Transverse colon (tissue), 4 donors: ENCODE measurements at regions not wholly inside any gene's neighbourhood (a gene's known extent, or its start where the extent isn't known, plus 50 kb on each side); places are given as distances from the start of the nearest gene placed in this dataset.

ENCODE experiments used
- DNase-seq: peaks from one replicate; pipeline ENCODE4 v3.0.0-alpha.2; 2019
- H3K27ac ChIP-seq, 4 donors: fragments of 200-600 bp; sonication (generic); 2 replicates each; pipeline ENCODE4 v1.5.1; 2016 to 2018; ENCODE audit warnings: inconsistent platforms in 4 of 4
- H3K27me3 ChIP-seq: fragments of 200-600 bp; sonication (generic); 2 replicates; pipeline ENCODE4 v1.5.1; 2017; ENCODE audit warnings: inconsistent platforms
- H3K36me3 ChIP-seq, 4 donors: fragments of 200-600 bp; sonication (generic); 2 replicates each; pipeline ENCODE4 v1.5.1; 2017 to 2019; ENCODE audit warnings: inconsistent platforms in 4 of 4
- H3K4me1 ChIP-seq, 4 donors: fragments of 200-600 bp; sonication (generic); 2 replicates each; pipeline ENCODE4 v1.5.1; 2017 to 2020; ENCODE audit warnings: inconsistent platforms in 4 of 4
- H3K4me3 ChIP-seq, 4 donors: fragments of 200-600 bp; sonication (generic); 1 replicate in 1 of 4; 2 replicates in 3 of 4; pipeline versions ENCODE4 v1.5.1 to v1.6.1; 2017 to 2019; ENCODE audit warnings: inconsistent platforms in 4 of 4
- H3K9me3 ChIP-seq, 2 donors: fragments of 200-600 bp; sonication (generic); 2 replicates each; pipeline ENCODE4 v1.5.1; 2017 to 2019; ENCODE audit warnings: inconsistent platforms in 2 of 2
- EP300 ChIP-seq: sonication (generic); formaldehyde crosslinking; IDR thresholded peaks from one replicate; pipeline ENCODE4 v1.6.1; 2017; ENCODE audit warnings: antibody characterized with exemption, low read depth
- POLR2A ChIP-seq: fragments of 450-650 bp; IDR thresholded peaks from one replicate; pipeline ENCODE4 v1.6.1; 2016; ENCODE audit warnings: antibody characterized with exemption, mild to moderate bottlenecking, moderate library complexity
- POLR2AphosphoS5 ChIP-seq, 3 donors: sonication (generic); formaldehyde crosslinking; IDR thresholded peaks; one replicate each; pipeline ENCODE4 v1.6.1; 2016; ENCODE audit warnings: antibody characterized with exemption in 3 of 3
- WGBS, 2 donors: methylation state at CpG; one replicate each; pipeline ENCODE4 v1.1.5; 2018; ENCODE audit warnings: low coverage in 1 of 2; 5-methylcytosine and 5-hydroxymethylcytosine counted together
- in situ Hi-C, 4 donors: fragments of 200-750 bp; cut with MboI; loops; one replicate each; pipeline versions ENCODE4 v1.15.0 to v1.15.1; 2017; ENCODE audit warnings: low sequenced_read_pairs in 3 of 4, low pct_ligation_motif_present in 1 of 4, low pct_unique_long_range_greater_than_20kb in 1 of 4
- intact Hi-C: fragments of 100-400 bp; cut with DNase I; formaldehyde crosslinking; loops from one replicate; pipeline ENCODE4 v1.15.1; 2023; ENCODE audit warnings: low total_unique reads
- TF ChIP-seq, protein P1 (sequence below), 5 experiments: fragments of 200-600 bp in 3 of 5; fragments of 450-650 bp in 2 of 5; sonication (generic) in 3 of 5; IDR thresholded peaks; 1 replicate in 2 of 5; 2 replicates in 3 of 5; pipeline ENCODE4 v1.5.1; 2016 to 2017; ENCODE audit warnings: antibody characterized with exemption in 5 of 5, inconsistent platforms in 3 of 5, mild to moderate bottlenecking in 2 of 5, moderate library complexity in 1 of 5

DNA sequence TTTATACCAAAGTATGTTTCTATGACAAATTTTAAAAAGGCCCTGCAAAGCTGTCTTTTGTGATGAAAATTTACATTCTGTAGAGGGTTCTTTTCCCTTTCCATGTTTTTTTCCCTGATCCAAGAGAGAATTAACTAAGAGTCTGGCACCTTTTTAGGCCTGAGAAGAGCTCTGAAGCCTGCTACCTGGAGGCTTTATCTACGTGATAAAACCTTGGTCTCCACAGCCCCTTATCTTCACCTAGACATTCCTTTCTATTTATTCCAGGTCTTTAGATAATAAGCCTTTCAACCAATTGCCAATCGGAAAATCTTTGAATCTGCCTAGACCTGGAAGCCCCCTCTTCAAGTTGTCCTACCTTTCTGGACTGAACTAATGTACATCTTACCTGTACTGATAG, 774.1 kb upstream of the LRRTM1 start:
- DNase-seq: no peak
- in situ Hi-C loops (no loop called here), intact Hi-C loops (no loop called here)
- H3K9me3 ChIP-seq: no peaks in the 10 kb centered on the region
- TF ChIP-seq EP300 (no peak), POLR2AphosphoS5 (IDR thresholded peaks at IDR 0.05) (no peak), POLR2A (no peak)
- TF ChIP-seq, protein P1, sequence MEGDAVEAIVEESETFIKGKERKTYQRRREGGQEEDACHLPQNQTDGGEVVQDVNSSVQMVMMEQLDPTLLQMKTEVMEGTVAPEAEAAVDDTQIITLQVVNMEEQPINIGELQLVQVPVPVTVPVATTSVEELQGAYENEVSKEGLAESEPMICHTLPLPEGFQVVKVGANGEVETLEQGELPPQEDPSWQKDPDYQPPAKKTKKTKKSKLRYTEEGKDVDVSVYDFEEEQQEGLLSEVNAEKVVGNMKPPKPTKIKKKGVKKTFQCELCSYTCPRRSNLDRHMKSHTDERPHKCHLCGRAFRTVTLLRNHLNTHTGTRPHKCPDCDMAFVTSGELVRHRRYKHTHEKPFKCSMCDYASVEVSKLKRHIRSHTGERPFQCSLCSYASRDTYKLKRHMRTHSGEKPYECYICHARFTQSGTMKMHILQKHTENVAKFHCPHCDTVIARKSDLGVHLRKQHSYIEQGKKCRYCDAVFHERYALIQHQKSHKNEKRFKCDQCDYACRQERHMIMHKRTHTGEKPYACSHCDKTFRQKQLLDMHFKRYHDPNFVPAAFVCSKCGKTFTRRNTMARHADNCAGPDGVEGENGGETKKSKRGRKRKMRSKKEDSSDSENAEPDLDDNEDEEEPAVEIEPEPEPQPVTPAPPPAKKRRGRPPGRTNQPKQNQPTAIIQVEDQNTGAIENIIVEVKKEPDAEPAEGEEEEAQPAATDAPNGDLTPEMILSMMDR (IDR thresholded peaks at IDR 0.05): no peak
- WGBS, 2 donors: 72 to 81% methylated on average over 2 of the region's 2 CpGs
- no peaks in the 10 kb centered on the region for H3K4me1 ChIP-seq
- H3K4me3 ChIP-seq: no peak overlapping the region
- no peak overlapping the region for H3K27ac ChIP-seq
- no peaks in the 10 kb centered on the region for H3K27me3 ChIP-seq
- H3K36me3 ChIP-seq: no peaks in the 10 kb centered on the region

DNA sequence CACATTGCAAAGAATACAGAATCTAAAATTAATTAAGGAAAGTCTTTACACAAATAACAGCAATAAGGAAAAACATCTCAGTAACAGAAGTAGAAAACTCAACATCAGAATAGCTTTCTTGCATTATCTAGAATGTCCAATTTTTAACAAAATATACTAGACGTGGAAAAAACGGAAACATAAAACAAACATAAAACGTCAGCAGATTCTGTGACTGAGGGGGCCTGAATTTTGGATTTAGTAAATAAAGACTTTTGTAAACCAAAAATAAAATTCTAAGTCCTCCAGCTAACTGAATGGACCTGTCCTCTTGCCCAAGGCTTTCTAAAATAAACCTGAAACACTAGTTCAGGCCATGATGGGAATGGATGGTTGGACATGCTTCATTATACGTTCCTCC, 773.5 kb upstream of the LRRTM1 start:
- Histone ChIP-seq H3K27me3 (no peaks in the 10 kb centered on the region), H3K4me3 (no peak overlapping the region), H3K27ac (no peak overlapping the region), H3K36me3 (no peaks in the 10 kb centered on the region), H3K9me3 (no peaks in the 10 kb centered on the region), H3K4me1 (no peaks in the 10 kb centered on the region)
- no peak for DNase-seq
- WGBS, 2 donors: 69 to 76% methylated on average over 4 of the region's 4 CpGs
- in situ Hi-C loops (no loop called here), intact Hi-C loops (no loop called here)
- TF ChIP-seq EP300 (no peak), POLR2A (no peak), POLR2AphosphoS5 (IDR thresholded peaks at IDR 0.05) (no peak)
- TF ChIP-seq, protein P1 (IDR thresholded peaks at IDR 0.05): no peak

DNA sequence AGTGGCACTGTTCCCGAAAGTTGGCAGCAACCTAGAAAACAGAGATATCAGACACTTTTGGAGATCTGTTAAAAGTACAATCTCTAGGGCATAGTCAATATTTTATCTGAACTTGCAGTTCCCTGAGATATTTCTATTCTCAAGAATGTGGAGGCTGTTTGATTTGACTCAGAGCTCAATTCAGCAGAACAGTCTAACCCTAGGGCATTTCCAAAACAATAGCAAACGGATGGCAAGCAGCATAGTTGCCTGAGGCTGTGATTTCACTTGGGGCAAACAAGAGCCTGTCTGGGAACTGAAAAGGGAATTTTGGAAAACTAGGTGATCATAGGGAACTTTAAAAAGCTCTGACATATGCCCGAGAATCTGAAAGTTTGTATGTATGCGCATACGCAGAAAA, 772.8 kb upstream of the LRRTM1 start:
- Histone ChIP-seq H3K36me3 (no peaks in the 10 kb centered on the region), H3K4me3 (no peak overlapping the region), H3K4me1 (no peaks in the 10 kb centered on the region), H3K27me3 (no peaks in the 10 kb centered on the region), H3K9me3 (no peaks in the 10 kb centered on the region), H3K27ac (no peak overlapping the region)
- in situ Hi-C loops (no loop called here), intact Hi-C loops (no loop called here)
- 79 to 83% methylated on average over 4 to 5 of the region's 5 CpGs for WGBS, 2 donors
- no peak for TF ChIP-seq POLR2A
- no peak for TF ChIP-seq EP300
- TF ChIP-seq POLR2AphosphoS5 (IDR thresholded peaks at IDR 0.05): no peak
- TF ChIP-seq, protein P1 (IDR thresholded peaks at IDR 0.05): no peak
- no peak for DNase-seq

DNA sequence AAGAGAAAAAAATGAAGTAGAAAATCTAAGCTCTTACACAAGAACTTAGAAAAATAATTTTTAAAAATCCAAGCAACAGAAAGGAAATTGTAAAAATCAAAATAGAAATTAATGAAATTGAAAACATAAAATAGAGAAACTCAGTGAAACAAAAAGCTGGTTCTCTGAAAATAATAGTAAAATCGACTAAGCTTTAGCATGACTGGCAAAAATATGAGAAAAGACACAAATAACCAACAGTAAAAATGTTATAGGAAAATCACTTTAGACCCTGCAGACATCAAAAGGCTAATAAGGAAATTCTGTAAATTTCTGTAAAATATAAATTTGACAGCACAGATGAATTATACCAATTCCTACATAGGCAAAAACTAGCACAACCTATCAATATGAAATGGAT, 768.9 kb upstream of the LRRTM1 start:
- Histone ChIP-seq H3K36me3 (no peaks in the 10 kb centered on the region), H3K4me3 (no peak overlapping the region), H3K27me3 (no peaks in the 10 kb centered on the region), H3K9me3 (no peaks in the 10 kb centered on the region), H3K4me1 (no peaks in the 10 kb centered on the region), H3K27ac (no peak overlapping the region)
- intact Hi-C loops (no loop called here), in situ Hi-C loops (no loop called here)
- no peak for TF ChIP-seq POLR2AphosphoS5 (IDR thresholded peaks at IDR 0.05)
- TF ChIP-seq, protein P1 (IDR thresholded peaks at IDR 0.05): no peak
- TF ChIP-seq EP300: no peak
- TF ChIP-seq POLR2A: no peak
- WGBS, 2 donors: 40 to 82% methylated on average over 1 of the region's 1 CpG
- DNase-seq: no peak
